NCI-H460 (cell line): ENCODE measurements at regions not wholly inside any gene's neighbourhood (a gene's known extent, or its start where the extent isn't known, plus 50 kb on each side); places are given as distances from the start of the nearest gene placed in this dataset.
"Not testable (repeated sequence)": the region's sequence is repeated elsewhere in the genome, so short reads cannot be mapped to it uniquely, and the experiment has no call there.

Experiments
- DNase-seq: peaks from one replicate; pipeline ENCODE4 v3.0.0-alpha.2; 2016; ENCODE audit warnings: low read depth; ENCODE audit errors: extremely low read depth

DNA sequence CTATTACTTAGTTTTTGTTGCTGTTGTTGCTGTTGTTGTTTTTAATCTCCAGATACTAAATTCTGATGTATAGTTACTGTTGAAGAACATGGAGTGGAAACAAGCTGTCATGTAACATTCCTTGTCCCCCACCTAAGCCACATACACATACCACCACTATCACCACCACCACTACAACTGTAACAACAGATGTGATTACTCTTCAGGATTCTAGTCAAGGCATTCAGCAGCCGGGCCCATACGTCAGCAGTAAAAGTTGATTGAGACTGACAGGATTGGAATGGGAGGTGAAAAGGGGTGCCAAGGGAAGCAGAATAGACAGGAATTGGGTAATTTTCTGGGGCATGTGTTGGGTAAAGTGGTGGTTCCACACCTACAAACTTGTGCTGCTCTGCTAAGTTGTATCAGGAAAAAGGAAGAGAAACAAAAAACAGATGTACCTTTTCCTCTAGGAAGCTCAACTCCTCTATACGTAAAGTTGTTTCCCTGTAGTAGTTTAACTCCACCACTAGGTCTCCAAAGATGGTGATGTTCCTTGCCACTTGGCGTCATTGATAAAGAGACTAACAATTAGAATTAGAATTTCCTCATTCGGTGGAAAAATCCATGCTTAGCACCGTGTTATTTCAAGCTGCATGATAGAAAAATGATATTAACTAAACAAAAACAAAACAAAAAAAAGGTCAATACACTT, 138.6 kb downstream of the ARRDC3 start:
- no peak for DNase-seq

DNA sequence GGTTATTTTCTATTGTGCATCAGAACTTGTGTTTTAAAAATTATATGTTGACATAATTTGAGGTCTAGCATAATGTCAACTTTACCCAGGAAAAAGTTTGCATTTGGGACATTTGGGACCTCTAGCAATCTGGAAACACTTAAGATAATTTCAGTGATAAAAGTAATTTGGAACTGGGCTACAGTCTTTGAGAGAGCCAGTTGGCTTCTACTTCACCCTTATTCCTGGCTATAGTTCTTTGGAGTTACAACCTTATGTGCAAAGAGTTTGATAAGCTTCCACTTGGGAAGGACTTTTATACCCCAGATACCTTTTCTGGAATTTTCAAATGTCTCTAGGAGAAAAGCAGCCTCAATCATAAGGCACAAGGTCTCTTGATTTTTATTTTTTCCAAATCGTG, 139.3 kb downstream of the ARRDC3 start:
- DNase-seq = no peak

DNA sequence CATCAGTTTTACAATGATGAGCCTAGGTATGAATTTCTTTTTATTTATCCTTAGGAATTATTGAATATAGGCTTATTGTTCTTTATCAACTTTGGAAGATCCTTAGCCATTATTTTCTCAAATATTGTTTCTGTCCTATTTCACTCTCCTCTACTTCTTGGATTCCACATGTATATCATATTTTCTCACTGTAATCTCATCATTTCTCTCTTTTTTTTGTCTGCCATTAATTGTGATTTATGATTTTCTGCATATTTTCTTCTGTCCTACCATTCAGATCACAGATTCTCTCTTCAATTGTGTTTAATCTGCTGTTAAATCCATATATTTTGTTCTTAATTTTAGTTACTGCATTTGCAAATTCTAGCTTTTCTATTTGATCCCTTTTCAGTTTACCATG, 139.8 kb downstream of the ARRDC3 start:
- DNase-seq = no peak

DNA sequence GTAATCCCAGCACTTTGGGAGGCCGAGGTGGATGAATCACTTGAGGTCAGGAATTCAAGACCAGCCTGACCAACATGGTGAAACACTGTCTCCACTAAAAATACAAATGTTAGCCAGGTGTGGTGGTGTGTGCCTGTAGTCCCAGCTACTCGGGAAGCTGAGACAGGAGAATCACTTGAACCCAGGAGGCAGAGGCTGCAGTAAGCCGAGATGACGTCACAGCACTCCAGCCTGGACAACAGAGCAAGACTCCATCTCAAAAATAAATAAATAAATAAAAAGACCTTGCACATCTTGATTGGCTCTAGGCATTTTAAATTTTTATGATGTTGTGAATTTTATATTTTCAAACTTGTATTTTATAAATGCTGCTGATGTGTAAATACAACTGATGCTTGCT, 141.7 kb downstream of the ARRDC3 start:
- DNase-seq = not testable (repeated sequence)

DNA sequence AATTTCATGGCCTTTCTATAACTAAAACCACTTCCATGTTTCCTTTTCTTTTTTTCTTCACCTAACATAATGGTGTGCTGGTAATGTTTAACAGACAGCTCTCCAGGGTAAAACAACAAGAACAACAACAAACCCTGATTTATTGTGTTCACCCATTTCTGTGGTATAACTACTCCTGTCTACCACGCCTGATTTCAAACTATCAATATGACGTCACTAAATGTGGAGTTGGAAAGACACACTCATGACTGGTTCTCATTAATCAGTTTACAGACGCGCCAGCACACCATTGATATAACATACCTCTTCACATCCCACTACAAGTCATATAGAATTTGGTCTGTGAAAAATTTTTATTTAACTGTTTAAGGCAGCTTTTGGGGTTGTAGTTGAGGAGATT, 142.9 kb downstream of the ARRDC3 start:
- DNase-seq = no peak

DNA sequence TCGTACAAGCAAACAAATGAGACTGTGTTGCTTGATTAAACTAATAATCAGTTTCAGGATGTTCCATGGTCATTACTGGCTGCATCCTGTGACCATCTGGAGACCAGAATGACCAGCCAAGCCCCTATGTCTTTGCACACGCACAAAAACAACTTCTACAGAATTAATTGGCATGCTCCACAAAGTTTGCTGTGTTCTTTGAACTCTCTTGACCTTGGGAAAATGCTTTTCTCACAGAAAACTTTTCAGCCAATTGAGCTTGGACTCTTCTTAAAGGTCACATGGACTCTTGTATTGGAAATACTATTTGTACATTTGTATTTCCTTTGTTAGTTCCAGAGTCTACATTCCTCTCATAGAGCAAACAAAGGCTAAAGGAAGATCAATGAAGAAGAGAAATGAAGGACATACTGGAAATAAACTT, 147.8 kb downstream of the ARRDC3 start:
- no peak for DNase-seq

DNA sequence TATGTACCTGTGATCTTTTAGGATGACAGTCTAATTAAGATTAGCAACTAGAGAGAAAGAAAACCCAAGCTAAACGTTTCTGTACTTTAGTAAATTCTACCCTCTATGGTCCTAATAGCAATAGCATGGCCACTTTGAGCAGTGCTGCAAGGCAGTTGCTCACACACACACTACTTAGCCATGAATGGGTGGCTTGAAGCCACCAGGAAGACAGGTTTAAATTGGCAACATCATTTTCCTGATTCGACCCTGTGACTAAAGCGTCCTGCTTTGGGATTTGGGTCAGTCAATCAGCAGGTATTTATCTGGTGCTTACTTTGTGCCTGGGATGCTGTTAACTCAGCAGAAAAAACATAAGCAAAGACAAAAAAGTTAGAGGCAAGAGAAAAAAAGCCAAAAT, 150.6 kb downstream of the ARRDC3 start:
- no peak for DNase-seq

DNA sequence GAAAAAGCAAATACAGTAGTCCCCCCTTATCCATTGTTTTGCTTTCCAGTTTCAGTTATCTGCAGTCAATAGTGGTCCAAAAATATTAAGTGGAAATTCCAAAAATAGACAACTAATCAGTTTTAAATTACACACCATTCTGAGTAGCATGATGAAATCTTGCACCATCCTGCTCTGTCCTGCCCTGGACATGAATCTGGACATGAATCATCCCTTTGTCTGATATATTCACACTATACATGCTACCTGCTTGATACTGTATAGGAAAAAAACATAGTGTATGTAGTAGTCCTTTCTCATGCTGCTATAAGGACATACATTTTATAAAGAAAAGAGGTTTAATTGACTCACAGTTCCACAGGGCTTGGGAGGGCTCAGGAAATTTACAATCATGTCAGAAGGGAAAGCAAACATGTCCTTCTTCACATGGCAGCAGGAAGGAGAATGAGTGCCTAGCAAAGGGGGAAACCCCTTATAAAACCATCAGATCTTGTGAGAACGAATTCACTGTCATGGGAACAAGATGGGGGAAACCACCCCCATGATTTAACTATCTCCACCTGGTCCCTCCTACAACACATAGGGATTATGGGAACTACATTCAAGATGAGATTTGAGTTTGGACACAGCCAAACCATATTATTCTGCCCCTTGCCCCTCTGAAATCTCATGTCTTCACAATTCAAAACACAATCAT, 153.9 kb downstream of the ARRDC3 start:
- DNase-seq = no peak

DNA sequence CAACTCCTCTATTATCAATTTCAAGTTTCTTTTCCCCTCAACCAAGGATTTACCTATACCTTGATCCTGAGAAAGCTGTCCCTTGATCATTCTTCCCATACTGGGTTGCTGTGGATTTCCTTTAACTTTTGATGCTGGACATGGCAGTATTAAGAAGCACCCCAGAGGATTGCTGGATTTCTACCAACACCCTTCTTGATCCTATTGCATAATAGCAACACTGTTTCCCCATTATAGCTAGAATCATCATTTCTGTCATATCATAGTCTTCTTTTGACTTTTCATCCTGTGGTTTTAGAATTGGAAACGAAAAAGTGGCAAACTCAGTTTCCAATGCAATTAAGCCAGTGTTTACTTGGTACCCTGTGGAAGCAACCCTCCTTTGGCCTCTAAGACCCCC, 154.9 kb downstream of the ARRDC3 start:
- DNase-seq = no peak

DNA sequence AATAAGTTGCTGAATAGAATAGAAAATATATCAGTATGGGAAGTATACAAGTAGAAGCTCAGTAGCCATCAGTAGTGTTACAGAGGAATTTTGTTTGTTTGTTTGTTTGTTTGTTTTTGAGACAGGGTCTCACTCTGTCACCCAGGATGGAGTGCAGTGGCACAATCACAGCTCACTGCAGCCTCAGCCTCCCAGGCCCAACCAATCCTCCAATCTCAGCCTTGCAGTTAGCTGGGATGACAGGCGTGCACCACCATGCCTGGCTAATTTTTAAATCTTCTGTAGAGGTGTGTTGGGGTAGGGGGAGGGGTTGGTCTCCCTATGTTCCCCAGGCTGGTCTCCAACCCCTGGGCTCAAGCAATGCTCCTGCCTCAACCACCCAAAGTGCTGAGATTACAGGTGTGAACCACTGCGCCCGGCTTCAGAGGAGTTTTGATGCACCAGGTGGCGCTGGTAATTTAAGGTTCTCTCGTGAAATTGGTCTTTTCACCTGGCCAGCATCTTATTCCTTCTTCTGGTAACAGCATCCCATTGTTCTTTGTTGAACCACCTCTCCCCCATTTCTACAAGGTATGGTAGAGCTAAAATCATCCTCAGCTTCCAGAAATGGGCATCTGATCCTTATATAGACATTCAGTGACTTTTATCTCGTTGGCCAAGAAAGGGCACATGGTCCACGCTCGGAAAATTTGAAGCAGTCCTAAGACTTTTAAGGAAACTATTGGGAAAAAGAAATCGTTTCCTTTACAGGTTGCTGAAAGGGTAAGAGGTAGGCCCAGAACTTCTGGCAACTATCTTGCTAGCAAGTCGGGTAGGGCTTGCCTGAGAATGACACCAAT, 157.1 kb downstream of the ARRDC3 start:
- peak; percentile 25 for DNase-seq

DNA sequence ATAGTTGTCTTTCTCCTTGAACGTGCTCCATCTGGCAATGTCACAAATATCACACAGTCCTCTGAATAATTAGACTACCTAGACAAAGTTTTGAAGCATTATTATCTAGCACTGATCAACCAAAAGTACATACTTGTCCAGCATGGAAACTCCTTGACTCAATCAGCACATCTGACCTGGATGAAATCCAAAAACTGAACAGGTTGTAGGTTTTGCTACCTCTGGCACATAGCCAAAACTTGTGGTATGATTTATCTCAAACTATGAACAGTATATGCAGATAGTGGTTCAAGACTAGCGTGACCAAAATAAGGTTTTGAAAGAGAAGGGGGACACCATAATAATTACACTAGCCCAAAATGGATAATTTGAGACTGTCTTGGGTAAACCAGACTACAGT, 158.1 kb downstream of the ARRDC3 start:
- DNase-seq = no peak

DNA sequence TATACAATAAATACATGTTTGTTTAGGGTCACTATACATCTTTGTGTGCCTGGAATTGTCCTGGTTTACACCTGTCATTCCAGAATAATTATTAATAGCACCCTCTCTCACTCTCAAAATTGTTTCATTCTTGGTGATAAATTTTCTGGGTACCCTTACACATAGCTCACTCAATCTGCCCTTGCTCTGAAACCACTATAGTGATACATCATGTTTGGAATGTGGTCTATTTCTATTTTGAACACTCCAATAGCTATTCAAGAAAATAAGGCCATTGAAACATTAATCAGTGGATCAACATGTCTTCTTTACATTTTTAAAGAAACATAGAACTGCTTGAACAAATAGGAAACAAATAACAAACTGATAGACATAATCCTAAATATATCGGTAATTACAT, 158.7 kb downstream of the ARRDC3 start:
- DNase-seq = no peak

DNA sequence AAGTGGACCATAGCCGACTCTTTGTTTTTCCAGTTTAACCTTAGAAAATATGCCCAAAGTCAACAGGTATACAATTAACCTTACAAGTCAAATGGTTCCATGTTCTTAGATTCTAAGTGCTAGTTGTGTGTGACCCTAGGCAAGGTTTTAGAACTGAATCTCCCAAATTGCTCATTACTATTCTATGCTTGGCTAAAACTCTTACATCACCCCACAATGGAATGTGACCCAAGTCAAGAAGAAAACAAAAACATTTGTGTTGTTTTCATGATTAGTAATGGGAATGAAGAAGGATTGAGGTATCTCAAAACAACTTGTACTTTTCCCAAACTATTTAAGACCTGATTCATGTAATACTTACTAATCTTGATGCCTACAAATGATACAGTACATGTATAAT, 159.2 kb downstream of the ARRDC3 start:
- no peak for DNase-seq

DNA sequence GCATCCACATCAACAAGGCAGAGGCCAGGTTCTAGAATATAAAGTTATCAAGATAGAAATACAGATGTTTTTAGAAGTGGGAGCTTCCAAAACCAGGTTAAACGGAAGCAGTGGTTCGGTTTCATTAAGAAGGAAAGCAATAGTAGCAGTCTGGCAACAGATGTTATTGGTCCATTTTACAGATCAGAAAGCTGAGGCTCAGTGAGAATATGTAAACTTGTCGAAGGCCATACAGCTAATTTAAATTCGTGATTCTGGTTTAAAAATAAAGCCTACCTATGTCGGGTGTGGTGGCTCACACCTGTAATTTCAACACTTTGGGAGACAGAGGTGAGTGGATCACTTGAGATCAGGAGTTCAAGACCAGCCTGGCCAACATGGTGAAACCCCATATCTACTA, 160.6 kb downstream of the ARRDC3 start:
- no peak for DNase-seq

DNA sequence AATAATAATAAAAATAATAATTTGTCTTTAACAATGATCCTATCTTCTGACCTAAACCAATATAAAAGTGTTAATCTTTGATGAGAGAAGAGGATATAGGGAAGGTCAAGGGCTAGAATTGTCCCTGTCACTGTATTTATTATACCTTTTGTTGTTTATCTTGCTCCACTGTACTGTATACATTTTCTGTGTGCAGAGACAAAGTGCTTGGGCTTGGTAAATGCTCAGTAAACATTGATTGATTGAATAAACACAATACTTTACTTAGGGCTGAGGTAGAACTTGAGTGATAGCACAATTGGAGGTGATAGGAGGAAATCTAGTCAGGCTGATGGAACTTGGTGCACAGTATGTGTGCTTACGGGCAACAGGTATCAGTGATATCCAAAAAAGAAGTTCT, 161.2 kb downstream of the ARRDC3 start:
- DNase-seq = no peak

DNA sequence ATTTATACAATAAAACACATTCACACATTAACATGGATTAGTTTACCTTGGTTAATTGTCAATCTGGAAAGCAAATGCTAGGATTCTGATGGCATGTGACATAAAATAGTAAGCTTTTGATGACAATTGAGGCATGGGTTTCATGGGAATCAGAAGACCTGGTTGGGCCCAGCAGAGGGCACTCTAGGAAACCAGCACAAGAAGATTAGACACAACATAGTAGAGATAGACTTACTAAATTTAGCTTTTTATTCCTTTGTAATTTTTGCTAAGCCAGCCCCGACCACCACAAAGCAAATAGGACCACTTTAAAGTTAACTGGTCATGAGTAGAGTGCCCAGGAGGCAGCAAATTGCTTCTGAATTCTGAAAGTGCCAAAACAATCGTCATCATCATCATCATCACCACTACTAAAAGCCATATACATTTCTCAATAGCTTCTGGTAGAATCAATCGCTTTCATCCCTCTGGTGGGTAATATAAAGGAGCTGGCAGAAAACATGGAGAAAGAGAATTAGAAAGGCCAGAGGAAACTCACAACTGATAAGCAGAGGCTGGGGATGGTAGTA, 163.2 kb downstream of the ARRDC3 start:
- peak; percentile 16 for DNase-seq

DNA sequence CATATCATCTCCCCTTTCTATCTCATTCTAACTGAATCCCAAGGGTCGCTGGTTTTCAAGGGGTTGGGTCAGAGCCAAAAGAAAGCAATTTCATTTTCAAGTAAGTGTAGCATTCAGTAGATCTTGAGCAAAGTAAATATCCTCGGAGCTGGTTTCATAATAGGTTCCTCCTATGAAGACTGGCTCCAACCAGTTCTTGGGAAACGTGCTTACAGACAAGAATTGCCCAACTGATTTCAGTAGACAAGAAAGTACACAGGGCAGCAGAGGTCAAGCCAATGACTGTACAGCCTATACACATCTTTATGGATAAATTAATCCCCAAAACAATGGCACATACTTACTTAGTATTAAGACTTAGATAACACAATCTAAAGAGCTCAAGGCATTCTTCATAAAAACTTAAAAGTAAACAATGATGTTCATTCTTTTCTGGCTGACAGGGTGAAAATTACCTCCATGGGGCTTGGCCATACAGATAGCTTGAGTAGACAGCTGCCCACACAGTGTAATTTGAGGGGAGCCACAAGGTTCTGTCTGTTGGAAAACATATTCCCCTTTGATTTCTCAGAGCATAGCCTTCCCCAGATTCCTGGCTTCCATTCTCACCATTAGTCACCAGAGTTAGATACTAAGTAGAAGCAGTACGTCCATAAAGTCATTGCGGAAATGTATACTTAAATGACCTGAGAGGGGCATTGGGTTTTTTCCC, 163.9 kb downstream of the ARRDC3 start:
- peak; percentile 31 for DNase-seq

DNA sequence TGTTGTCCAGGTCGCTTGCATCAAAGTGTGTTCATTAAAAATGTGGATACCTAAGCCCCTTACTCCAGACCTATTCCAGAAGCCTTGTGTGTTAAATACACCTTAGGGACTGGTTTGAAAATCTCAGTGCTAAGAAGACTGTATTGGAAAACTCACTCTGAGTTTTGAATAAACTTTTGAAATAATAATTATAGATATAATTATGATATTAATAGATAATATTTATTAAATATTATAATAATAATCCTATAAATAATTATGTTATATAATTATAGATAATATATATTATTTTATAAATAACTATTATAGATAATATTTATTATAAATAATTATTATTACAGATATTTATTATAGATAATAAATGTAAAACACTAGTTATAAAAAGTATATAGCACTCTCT, 165.3 kb downstream of the ARRDC3 start:
- DNase-seq = no peak

DNA sequence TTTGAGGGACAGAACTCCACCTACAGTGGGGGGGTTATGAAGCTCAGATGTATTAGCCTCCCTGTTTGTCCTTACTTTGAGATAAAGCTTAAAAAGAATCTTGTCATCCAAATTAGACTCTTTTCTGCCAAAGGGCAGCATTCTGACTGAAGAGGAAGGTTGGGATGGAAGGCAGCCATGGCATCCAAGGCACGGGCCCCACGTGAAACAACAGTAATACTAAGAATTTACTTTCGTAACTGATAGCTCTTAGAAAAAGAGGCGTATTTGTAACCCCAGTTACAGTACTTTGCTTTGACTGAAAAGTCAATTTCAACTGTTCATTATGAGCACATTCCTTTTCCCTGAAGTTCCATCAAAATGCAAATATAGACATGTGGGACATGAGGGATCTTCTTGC, 168.5 kb downstream of the ARRDC3 start:
- no peak for DNase-seq
